Progenitor cell of endocrine pancreas (in vitro differentiated cells): ENCODE measurements at regions not wholly inside any gene's neighbourhood (a gene's known extent, or its start where the extent isn't known, plus 50 kb on each side); places are given as distances from the start of the nearest gene placed in this dataset.
"Not testable (repeated sequence)": the region's sequence is repeated elsewhere in the genome, so short reads cannot be mapped to it uniquely, and the experiment has no call there.

Experiments used
- DNase-seq: peaks from one replicate; pipeline ENCODE4 v3.0.0; 2021; ENCODE audit warnings: low spot score; ENCODE audit not compliant: unreplicated experiment
- H3K27ac Mint-ChIP-seq: 2 replicates; pipeline ENCODE4 v1.8.0; 2021; ENCODE audit warnings: mild to moderate bottlenecking, moderate library complexity, mixed read lengths
- H3K27me3 Mint-ChIP-seq: 2 replicates; pipeline ENCODE4 v1.8.0; 2021; ENCODE audit warnings: mixed read lengths
- H3K36me3 Mint-ChIP-seq: 2 replicates; pipeline ENCODE4 v1.8.0; 2022; ENCODE audit warnings: mixed read lengths; ENCODE audit not compliant: insufficient read depth
- H3K4me1 Mint-ChIP-seq: 2 replicates; pipeline ENCODE4 v1.8.0; 2021; ENCODE audit warnings: low read depth, mixed read lengths
- H3K4me3 Mint-ChIP-seq: 2 replicates; pipeline ENCODE4 v1.8.0; 2021; ENCODE audit warnings: low read depth, mild to moderate bottlenecking, moderate library complexity, mixed read lengths
- H3K9me3 Mint-ChIP-seq: 2 replicates; pipeline ENCODE4 v1.8.0; 2021; ENCODE audit warnings: low read depth, mixed read lengths
- TF ChIP-seq, protein P1 (sequence below): fragments of 200-600 bp; sonication (generic); IDR thresholded peaks from one replicate; pipeline ENCODE4 v1.5.0; 2021; ENCODE audit warnings: antibody characterized with exemption, mild to moderate bottlenecking; ENCODE audit not compliant: unreplicated experiment

GRCh38 chr5:82879089-82879488 is 198.1 kb downstream of the TMEM167A start:
- no peak for DNase-seq
- Mint-ChIP-seq H3K27me3 (no peaks in the 10 kb centered on the region), H3K4me1 (no peaks in the 10 kb centered on the region), H3K4me3 (no peak overlapping the region), H3K36me3 (peaks cover 13% of the 10 kb centered on the region), H3K27ac (no peak overlapping the region), H3K9me3 (peaks cover 54% of the 10 kb centered on the region)
- TF ChIP-seq, protein P1, sequence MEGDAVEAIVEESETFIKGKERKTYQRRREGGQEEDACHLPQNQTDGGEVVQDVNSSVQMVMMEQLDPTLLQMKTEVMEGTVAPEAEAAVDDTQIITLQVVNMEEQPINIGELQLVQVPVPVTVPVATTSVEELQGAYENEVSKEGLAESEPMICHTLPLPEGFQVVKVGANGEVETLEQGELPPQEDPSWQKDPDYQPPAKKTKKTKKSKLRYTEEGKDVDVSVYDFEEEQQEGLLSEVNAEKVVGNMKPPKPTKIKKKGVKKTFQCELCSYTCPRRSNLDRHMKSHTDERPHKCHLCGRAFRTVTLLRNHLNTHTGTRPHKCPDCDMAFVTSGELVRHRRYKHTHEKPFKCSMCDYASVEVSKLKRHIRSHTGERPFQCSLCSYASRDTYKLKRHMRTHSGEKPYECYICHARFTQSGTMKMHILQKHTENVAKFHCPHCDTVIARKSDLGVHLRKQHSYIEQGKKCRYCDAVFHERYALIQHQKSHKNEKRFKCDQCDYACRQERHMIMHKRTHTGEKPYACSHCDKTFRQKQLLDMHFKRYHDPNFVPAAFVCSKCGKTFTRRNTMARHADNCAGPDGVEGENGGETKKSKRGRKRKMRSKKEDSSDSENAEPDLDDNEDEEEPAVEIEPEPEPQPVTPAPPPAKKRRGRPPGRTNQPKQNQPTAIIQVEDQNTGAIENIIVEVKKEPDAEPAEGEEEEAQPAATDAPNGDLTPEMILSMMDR: no peak

GRCh38 chr5:82873452-82873851 is 203.7 kb downstream of the TMEM167A start:
- peaks cover 4% of the 10 kb centered on the region for H3K36me3 Mint-ChIP-seq
- no peaks in the 10 kb centered on the region for H3K4me1 Mint-ChIP-seq
- no peak overlapping the region for H3K4me3 Mint-ChIP-seq
- peaks cover 31% of the 10 kb centered on the region for H3K9me3 Mint-ChIP-seq
- TF ChIP-seq, protein P1: no peak
- DNase-seq: no peak
- no peaks in the 10 kb centered on the region for H3K27me3 Mint-ChIP-seq
- no peak overlapping the region for H3K27ac Mint-ChIP-seq

DNA sequence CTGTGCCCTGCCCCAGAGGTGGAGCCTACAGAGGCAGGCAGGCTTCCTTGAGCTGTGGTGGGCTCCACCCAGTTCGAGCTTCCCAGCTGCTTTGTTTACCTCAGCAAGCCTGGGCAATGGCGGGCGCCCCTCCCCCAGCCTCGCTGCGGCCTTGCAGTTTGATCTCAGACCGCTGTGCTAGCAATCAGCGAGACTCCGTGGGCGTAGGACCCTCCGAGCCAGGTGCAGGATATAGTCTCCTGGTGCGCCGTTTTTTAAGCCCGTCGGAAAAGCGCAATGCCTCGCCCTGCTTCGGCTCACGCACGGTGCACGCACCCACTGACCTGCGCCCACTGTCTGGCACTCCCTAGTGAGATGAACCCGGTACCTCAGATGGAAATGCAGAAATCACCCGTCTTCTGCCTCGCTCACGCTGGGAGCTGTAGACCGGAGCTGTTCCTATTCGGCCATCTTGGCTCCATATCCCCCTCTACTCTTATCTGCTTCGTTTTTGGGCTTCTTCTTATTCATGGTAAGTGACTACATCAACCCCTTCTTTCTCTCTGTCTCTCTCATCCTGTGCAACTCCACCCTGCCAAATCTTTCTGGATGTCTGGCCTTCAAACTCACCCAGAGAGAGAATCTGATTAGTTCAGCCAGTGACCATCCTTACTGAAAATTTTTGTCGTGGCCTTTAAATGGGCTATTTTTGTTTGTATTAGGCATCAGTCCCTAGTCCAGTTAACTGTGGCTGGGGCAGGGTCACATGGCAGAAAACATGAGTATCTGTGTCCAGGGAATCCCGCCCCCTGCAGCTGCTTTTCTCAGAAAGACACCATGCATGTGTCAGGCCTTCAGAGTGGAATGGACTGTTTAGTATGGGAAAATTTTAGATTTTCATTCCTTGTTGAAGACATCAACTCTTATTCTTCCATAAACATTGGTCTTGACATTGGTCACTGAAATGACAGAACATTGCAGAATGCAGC is 204.6 kb downstream of the TMEM167A start:
- not testable (repeated sequence) for H3K4me3 Mint-ChIP-seq, H3K4me1 Mint-ChIP-seq, H3K27me3 Mint-ChIP-seq, H3K36me3 Mint-ChIP-seq, H3K27ac Mint-ChIP-seq, DNase-seq
- peaks cover 23% of the 10 kb centered on the region for H3K9me3 Mint-ChIP-seq

- no peaks in the 10 kb centered on the region for H3K9me3 Mint-ChIP-seq
- peaks cover 7% of the 10 kb centered on the region for H3K4me1 Mint-ChIP-seq
- no peaks in the 10 kb centered on the region for H3K27me3 Mint-ChIP-seq
- no peak for DNase-seq
- TF ChIP-seq, protein P1: no peak
- no peak overlapping the region for H3K27ac Mint-ChIP-seq
- no peaks in the 10 kb centered on the region for H3K36me3 Mint-ChIP-seq
- no peak overlapping the region for H3K4me3 Mint-ChIP-seq
Measured at GRCh38 chr5:82865625-82866024, 211.6 kb downstream of the TMEM167A start.

DNA sequence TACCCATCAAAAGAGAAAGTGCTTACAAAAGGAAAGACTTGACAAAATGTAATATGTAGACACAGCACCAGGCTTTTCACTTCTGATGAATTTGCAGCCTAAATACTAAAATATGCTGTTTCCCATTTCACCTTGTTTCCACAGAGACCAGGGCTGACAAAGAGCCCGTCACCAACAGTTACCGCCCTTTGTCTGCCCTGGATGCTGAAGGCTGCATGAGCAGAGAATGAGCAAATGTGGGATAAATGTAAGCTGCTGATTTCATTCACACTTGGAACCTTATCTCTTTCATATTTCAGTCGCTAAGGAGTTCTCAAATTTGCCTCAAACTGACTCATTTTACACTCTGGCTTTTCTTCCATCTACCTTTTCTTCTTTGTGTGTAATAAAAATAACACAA is 213.9 kb downstream of the TMEM167A start:
- Mint-ChIP-seq H3K4me3 (no peak overlapping the region), H3K27me3 (no peaks in the 10 kb centered on the region), H3K4me1 (peaks cover 18% of the 10 kb centered on the region), H3K36me3 (no peaks in the 10 kb centered on the region), H3K9me3 (no peaks in the 10 kb centered on the region), H3K27ac (no peak overlapping the region)
- DNase-seq: no peak
- TF ChIP-seq, protein P1: no peak

DNA sequence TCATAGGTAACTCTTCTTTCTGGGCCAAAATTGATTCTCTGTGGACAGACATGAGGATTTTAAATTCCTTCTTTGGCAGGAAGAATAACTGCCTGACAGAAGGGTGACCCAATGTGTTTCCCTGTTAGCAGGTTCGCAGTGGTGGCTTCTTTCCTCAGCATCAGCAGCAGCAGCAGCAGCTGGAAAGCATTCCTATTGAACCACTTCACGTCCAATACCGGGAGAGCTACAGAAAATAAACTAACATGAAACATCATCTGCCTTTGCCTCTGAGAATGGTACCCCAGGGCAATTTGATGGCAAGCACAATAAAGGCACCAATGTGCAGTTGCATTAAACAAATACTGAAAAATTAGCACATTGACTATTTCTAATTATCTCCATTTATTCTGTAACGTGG is 214.5 kb downstream of the TMEM167A start:
- no peaks in the 10 kb centered on the region for H3K36me3 Mint-ChIP-seq
- no peaks in the 10 kb centered on the region for H3K9me3 Mint-ChIP-seq
- no peak overlapping the region for H3K4me3 Mint-ChIP-seq
- no peak for DNase-seq
- H3K27me3 Mint-ChIP-seq: no peaks in the 10 kb centered on the region
- H3K4me1 Mint-ChIP-seq: peaks cover 18% of the 10 kb centered on the region
- H3K27ac Mint-ChIP-seq: no peak overlapping the region
- TF ChIP-seq, protein P1: no peak
